ENCODE measurements at regions not wholly inside any gene's neighbourhood (a gene's known extent, or its start where the extent isn't known, plus 50 kb on each side); places are given as distances from the start of the nearest gene placed in this dataset.

- H3K9me3 ChIP-seq (ENCODE audit: control insufficient read depth in 4 of 4, low read length in 3 of 4) = no peaks in the 10 kb centered on the region
- whole genome bisulfite sequencing = 62% methylated on average over 9 of the region's 9 CpGs
- no peak overlapping the region for H3K4me3 ChIP-seq (ENCODE audit: low read depth in 1 of 3, low read length in 3 of 3)
- TF ChIP-seq RXRA (IDR thresholded peaks at IDR 0.05) = no peak
- no peak for TF ChIP-seq FOXA1 (IDR thresholded peaks at IDR 0.05)
- TF ChIP-seq ATF3 (IDR thresholded peaks at IDR 0.05) = no peak
- TF ChIP-seq EGR1 (IDR thresholded peaks at IDR 0.05; ENCODE audit: low read depth in 2 of 2) = no peak
- TF ChIP-seq ZBTB33 (IDR thresholded peaks at IDR 0.05) = no peak
- no peaks in the 10 kb centered on the region for H3K36me3 ChIP-seq (ENCODE audit: control insufficient read depth in 4 of 4, insufficient read depth in 3 of 4, low read depth in 1 of 4, low read length in 3 of 4)
- DNase-seq (ENCODE audit: low spot score) = no peak
- no peak overlapping the region for H3K9ac ChIP-seq (ENCODE audit: low read depth in 1 of 2, low read length in 2 of 2)
- no peak overlapping the region for H3K27ac ChIP-seq (ENCODE audit: low read depth in 1 of 2, low read length in 2 of 2)
- H3K4me1 ChIP-seq (ENCODE audit: control insufficient read depth in 4 of 4, insufficient read depth in 4 of 4, low read length in 3 of 4) = no peaks in the 10 kb centered on the region
- H3K27me3 ChIP-seq (ENCODE audit: control insufficient read depth in 4 of 4, insufficient read depth in 4 of 4, low read length in 3 of 4) = no peaks in the 10 kb centered on the region
These were observed 83.1 kb upstream of the C1orf174 start for GRCh38 chr1:3983181-3983580.

- no peak for TF ChIP-seq NR2F2 (IDR thresholded peaks at IDR 0.05)
- no peak for TF ChIP-seq GABPA (IDR thresholded peaks at IDR 0.05 in 1 of 2, conservative IDR thresholded peaks at IDR 0.05 in 1 of 2)
- H3K36me3 ChIP-seq (ENCODE audit: control insufficient read depth in 4 of 4, insufficient read depth in 3 of 4, low read depth in 1 of 4, low read length in 3 of 4) = no peaks in the 10 kb centered on the region
- H3K27ac ChIP-seq (ENCODE audit: low read depth in 1 of 2, low read length in 2 of 2) = no peak overlapping the region
- H3K27me3 ChIP-seq (ENCODE audit: control insufficient read depth in 4 of 4, insufficient read depth in 4 of 4, low read length in 3 of 4) = no peaks in the 10 kb centered on the region
- H3K4me3 ChIP-seq (ENCODE audit: low read depth in 1 of 3, low read length in 3 of 3) = no peak overlapping the region
- H3K9ac ChIP-seq (ENCODE audit: low read depth in 1 of 2, low read length in 2 of 2) = no peak overlapping the region
- WGBS = 79% methylated on average over 13 of the region's 13 CpGs
- H3K9me3 ChIP-seq (ENCODE audit: control insufficient read depth in 4 of 4, low read length in 3 of 4) = no peaks in the 10 kb centered on the region
- DNase-seq (ENCODE audit: low spot score) = no peak
- no peaks in the 10 kb centered on the region for H3K4me1 ChIP-seq (ENCODE audit: control insufficient read depth in 4 of 4, insufficient read depth in 4 of 4, low read length in 3 of 4)
These were observed 84.5 kb upstream of the C1orf174 start for GRCh38 chr1:3984586-3984985.

GRCh38 chr1:3986686-3987218 lies 86.7 kb upstream of the C1orf174 start:
- no peaks in the 10 kb centered on the region for H3K4me1 ChIP-seq (ENCODE audit: control insufficient read depth in 4 of 4, insufficient read depth in 4 of 4, low read length in 3 of 4)
- no peaks in the 10 kb centered on the region for H3K36me3 ChIP-seq (ENCODE audit: control insufficient read depth in 4 of 4, insufficient read depth in 3 of 4, low read depth in 1 of 4, low read length in 3 of 4)
- H3K27ac ChIP-seq (ENCODE audit: low read depth in 1 of 2, low read length in 2 of 2) = no peak overlapping the region
- no peak for DNase-seq (ENCODE audit: low spot score)
- peaks cover 0 to 5% (median 0%) of the 10 kb centered on the region in 4 donors for H3K9me3 ChIP-seq (ENCODE audit: control insufficient read depth in 4 of 4, low read length in 3 of 4)
- WGBS = 69% methylated on average over 13 of the region's 13 CpGs
- TF ChIP-seq FOXA1 (IDR thresholded peaks at IDR 0.05) (no peak), HNF4G (IDR thresholded peaks at IDR 0.05) (no peak), ZBTB33 (IDR thresholded peaks at IDR 0.05) (no peak), SP1 (IDR thresholded peaks at IDR 0.05) (no peak), EGR1 (IDR thresholded peaks at IDR 0.05; ENCODE audit: low read depth in 2 of 2) (no peak), REST (IDR thresholded peaks at IDR 0.05) (no peak), YY1 (IDR thresholded peaks at IDR 0.05) (no peak), MAX (IDR thresholded peaks at IDR 0.05) (no peak), TAF1 (conservative IDR thresholded peaks at IDR 0.05) (no peak)
- no peak overlapping the region for H3K4me3 ChIP-seq (ENCODE audit: low read depth in 1 of 3, low read length in 3 of 3)
- H3K9ac ChIP-seq (ENCODE audit: low read depth in 1 of 2, low read length in 2 of 2) = no peak overlapping the region
- no peaks in the 10 kb centered on the region for H3K27me3 ChIP-seq (ENCODE audit: control insufficient read depth in 4 of 4, insufficient read depth in 4 of 4, low read length in 3 of 4)
